Choroid plexus epithelial cell (primary cell): ENCODE measurements at regions not wholly inside any gene's neighbourhood (a gene's known extent, or its start where the extent isn't known, plus 50 kb on each side); places are given as distances from the start of the nearest gene placed in this dataset.

Experiments
- DNase-seq: peaks from one replicate; pipeline ENCODE4 v3.0.0-alpha.2; 2010; ENCODE audit warnings: low read depth
- H3K4me3 ChIP-seq: 2 replicates; pipeline ENCODE4 v1.5.1; 2011; ENCODE audit warnings: low read depth, mild to moderate bottlenecking, control low read depth, low read length, moderate library complexity
- CTCF ChIP-seq: conservative IDR thresholded peaks from 2 replicates; pipeline ENCODE4 v1.5.1; 2011; ENCODE audit warnings: low read depth, mild to moderate bottlenecking, control low read depth, inconsistent platforms, low read length, moderate library complexity

- no peak overlapping the region for H3K4me3 ChIP-seq
- DNase-seq: no peak
- TF ChIP-seq CTCF: no peak
Observed at GRCh38 chr7:17139081-17139480, 159.4 kb upstream of the AHR start.

GRCh38 chr7:17140406-17140805, 158.0 kb upstream of the AHR start:
- TF ChIP-seq CTCF: no peak
- no peak overlapping the region for H3K4me3 ChIP-seq
- DNase-seq: no peak

- DNase-seq: peak; percentile 29
- TF ChIP-seq CTCF: no peak
- H3K4me3 ChIP-seq: no peak overlapping the region
Observed at GRCh38 chr7:17142831-17143541, 155.5 kb upstream of the AHR start.

DNA sequence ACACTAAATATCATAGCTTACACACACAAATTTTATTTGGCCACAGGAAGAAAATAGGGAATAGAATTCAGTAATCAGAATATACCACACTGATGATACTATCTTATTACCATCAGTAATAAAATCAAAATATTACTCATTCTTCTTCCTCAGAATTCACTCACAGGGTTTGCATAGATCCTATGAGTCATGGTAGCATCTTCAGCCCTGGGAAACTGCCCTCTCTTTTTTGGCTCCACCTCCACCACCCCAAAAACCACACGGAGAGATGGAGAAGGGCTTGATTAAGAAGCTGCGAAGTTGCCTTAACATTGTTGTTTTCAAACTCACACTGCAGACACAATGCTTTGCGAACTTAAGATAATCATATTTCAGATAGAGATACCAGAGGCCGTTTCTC, 154.1 kb upstream of the AHR start:
- peak overlapping the region; percentile 15 for H3K4me3 ChIP-seq
- TF ChIP-seq CTCF: no peak
- DNase-seq: peak; percentile 65

GRCh38 chr7:17146621-17147020, 151.8 kb upstream of the AHR start:
- no peak for TF ChIP-seq CTCF
- DNase-seq: no peak
- H3K4me3 ChIP-seq: no peak overlapping the region

DNA sequence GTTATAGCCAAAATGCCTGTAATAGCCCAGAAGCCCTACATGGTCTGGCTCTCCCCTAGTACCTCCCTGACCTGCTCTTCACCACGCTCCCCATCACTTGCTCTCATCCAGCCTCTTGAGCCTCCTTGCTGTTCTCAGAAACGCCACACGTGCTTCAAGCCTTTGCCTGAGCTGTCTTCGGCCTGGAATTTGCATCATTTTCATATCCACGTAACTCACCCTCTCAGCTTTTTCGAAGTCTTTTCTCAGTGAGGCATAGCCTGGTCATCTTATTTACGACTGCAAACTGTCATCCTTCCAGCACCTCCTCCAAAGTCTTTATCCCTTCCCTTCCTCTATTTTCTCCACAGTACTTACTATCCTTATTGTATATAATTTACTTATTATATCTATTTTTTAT, 151.0 kb upstream of the AHR start:
- DNase-seq: no peak
- TF ChIP-seq CTCF: no peak
- H3K4me3 ChIP-seq: no peak overlapping the region

DNA sequence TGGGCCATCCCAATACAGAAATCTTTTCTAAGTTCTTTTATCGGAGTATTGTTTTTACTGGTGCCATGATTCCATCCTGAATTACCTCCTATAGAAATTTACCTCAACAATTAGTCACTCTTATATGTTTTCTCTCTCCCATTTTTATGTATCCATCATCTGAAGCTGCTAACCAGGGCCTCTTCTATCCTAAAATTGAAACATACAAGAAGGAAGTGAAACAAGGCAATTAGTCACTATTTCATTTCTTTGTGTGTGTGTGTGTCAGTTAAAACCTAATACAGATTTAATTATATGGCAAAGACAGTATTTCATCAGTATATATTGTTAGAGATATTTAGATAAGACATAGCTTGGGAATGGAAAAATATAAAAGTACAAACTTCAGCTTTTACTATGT, 148.4 kb upstream of the AHR start:
- H3K4me3 ChIP-seq: no peak overlapping the region
- DNase-seq: no peak
- TF ChIP-seq CTCF: no peak
